ENCODE measurements at regions not wholly inside any gene's neighbourhood (a gene's known extent, or its start where the extent isn't known, plus 50 kb on each side); places are given as distances from the start of the nearest gene placed in this dataset.

- TF ChIP-seq RAD21 (conservative IDR thresholded peaks at IDR 0.05 in 1 of 2, IDR thresholded peaks at IDR 0.05 in 1 of 2) = no peak
- TF ChIP-seq, protein P1, sequence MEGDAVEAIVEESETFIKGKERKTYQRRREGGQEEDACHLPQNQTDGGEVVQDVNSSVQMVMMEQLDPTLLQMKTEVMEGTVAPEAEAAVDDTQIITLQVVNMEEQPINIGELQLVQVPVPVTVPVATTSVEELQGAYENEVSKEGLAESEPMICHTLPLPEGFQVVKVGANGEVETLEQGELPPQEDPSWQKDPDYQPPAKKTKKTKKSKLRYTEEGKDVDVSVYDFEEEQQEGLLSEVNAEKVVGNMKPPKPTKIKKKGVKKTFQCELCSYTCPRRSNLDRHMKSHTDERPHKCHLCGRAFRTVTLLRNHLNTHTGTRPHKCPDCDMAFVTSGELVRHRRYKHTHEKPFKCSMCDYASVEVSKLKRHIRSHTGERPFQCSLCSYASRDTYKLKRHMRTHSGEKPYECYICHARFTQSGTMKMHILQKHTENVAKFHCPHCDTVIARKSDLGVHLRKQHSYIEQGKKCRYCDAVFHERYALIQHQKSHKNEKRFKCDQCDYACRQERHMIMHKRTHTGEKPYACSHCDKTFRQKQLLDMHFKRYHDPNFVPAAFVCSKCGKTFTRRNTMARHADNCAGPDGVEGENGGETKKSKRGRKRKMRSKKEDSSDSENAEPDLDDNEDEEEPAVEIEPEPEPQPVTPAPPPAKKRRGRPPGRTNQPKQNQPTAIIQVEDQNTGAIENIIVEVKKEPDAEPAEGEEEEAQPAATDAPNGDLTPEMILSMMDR (IDR thresholded peaks at IDR 0.05) = no peak
- TF ChIP-seq JUN (IDR thresholded peaks at IDR 0.05) = no peak
- no peak for TF ChIP-seq SMC3 (IDR thresholded peaks at IDR 0.05)
- TF ChIP-seq, protein P2, sequence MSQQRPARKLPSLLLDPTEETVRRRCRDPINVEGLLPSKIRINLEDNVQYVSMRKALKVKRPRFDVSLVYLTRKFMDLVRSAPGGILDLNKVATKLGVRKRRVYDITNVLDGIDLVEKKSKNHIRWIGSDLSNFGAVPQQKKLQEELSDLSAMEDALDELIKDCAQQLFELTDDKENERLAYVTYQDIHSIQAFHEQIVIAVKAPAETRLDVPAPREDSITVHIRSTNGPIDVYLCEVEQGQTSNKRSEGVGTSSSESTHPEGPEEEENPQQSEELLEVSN (IDR thresholded peaks at IDR 0.05; ENCODE audit: borderline replicate concordance, low read depth) = no peak
- no peak for TF ChIP-seq FOSL2 (IDR thresholded peaks at IDR 0.05)
- TF ChIP-seq FOSL2 (CRISPR knock-in tag; IDR thresholded peaks at IDR 0.05) = no peak
- TF ChIP-seq RFX5 (IDR thresholded peaks at IDR 0.05) = no peak
- no peak for TF ChIP-seq BHLHE40 (IDR thresholded peaks at IDR 0.05; ENCODE audit: low read depth, low read length)
These were observed 194.7 kb downstream of the TENT5A start for GRCh38 chr6:81557811-81558210.
